GM12878 (cell line): ENCODE measurements at regions not wholly inside any gene's neighbourhood (a gene's known extent, or its start where the extent isn't known, plus 50 kb on each side); places are given as distances from the start of the nearest gene placed in this dataset.

Experiments
- ATAC-seq: fragments of 200-7000 bp; cut with Tn5 transposase; 3 replicates; pipeline ENCODE4 v1.9.1; 2020; ENCODE audit warnings: mild to moderate bottlenecking, moderate library complexity
- BruUV-seq: library from RNA; stranded (reverse); fragments of 400-500 nt; replicated peaks from 2 replicates; lab custom pipeline; 2021; lab: Mats Ljungman, UMichigan
- CTCF ChIA-PET: fragments of 300-600 bp; sonication (Branson Sonifier 250); formaldehyde crosslinking; extraction: SDS; loops from one replicate; lab custom pipeline; 2021; ENCODE audit warnings: inconsistent platforms; lab: Yijun Ruan, JAX
- POLR2A ChIA-PET: fragments of 350-600 bp; formaldehyde crosslinking; extraction: SDS; loops from one replicate; lab custom pipeline; 2021; ENCODE audit warnings: inconsistent platforms; lab: Charles Lee
- RAD21 ChIA-PET: fragments of 300-600 bp; sonication (Branson Sonifier 250); formaldehyde crosslinking; loops from one replicate; lab custom pipeline; 2023; ENCODE audit warnings: antibody characterized with exemption; ENCODE audit not compliant: unreplicated experiment; lab: Charles Lee
- SMC1A ChIA-PET: fragments of 300-600 bp; sonication (Branson Sonifier 250); formaldehyde crosslinking; loops from one replicate; lab custom pipeline; 2023; ENCODE audit not compliant: unreplicated experiment, uncharacterized antibody; lab: Charles Lee
- DNase-seq: peaks from one replicate; pipeline ENCODE4 v3.0.0-alpha.2; 2011; ENCODE audit warnings: low read depth, low spot score
- FAIRE-seq: peaks from 3 replicates; lab custom pipeline; 2011; peaks lifted over from hg19 to GRCh38; lab: Jason Lieb, UNC
- H2AFZ ChIP-seq: 2 replicates; pipeline ENCODE4 v1.6.0; 2011; ENCODE audit warnings: low read depth, low read length, control low read depth; ENCODE audit not compliant: control insufficient read depth
- H3K27ac ChIP-seq: 2 replicates; pipeline ENCODE4 v1.5.1; 2011; ENCODE audit warnings: control low read depth; ENCODE audit not compliant: control insufficient read depth, insufficient read depth
- H3K27me3 ChIP-seq, 2 experiments: replicated peaks in 1 of 2; 2 replicates each; pipeline versions ENCODE4 v1.6.0 to v1.6.1; 2011; ENCODE audit warnings: low read length in 1 of 2; ENCODE audit not compliant: control insufficient read depth in 2 of 2, insufficient read depth in 2 of 2
- H3K36me3 ChIP-seq, 2 experiments: 2 replicates each; pipeline ENCODE4 v1.5.1; 2011; ENCODE audit warnings: low read length in 1 of 2; ENCODE audit not compliant: control insufficient read depth in 2 of 2, insufficient read depth in 2 of 2
- H3K4me1 ChIP-seq: 2 replicates; pipeline ENCODE4 v1.6.1; 2011; ENCODE audit warnings: mild to moderate bottlenecking, low read length, moderate library complexity, mixed read lengths; ENCODE audit not compliant: control insufficient read depth, insufficient read depth
- H3K4me2 ChIP-seq: 2 replicates; pipeline ENCODE4 v1.6.0; 2011; ENCODE audit warnings: control low read depth; ENCODE audit not compliant: control insufficient read depth, insufficient read depth
- H3K4me3 ChIP-seq: fragments of 200-600 bp; sonication (generic); 2 replicates; pipeline ENCODE4 v1.5.1; 2016
- H3K79me2 ChIP-seq: 2 replicates; pipeline ENCODE4 v1.6.0; 2011; ENCODE audit warnings: low read length; ENCODE audit not compliant: control insufficient read depth, insufficient read depth
- H3K9ac ChIP-seq: 2 replicates; pipeline ENCODE4 v1.8.0; 2011; ENCODE audit warnings: low read length, control low read depth, mixed read lengths; ENCODE audit not compliant: control insufficient read depth, insufficient read depth
- H3K9me3 ChIP-seq: replicated peaks from 3 replicates; pipeline ENCODE4 v1.5.1; 2011; ENCODE audit warnings: mild to moderate bottlenecking, low read length; ENCODE audit not compliant: control insufficient read depth, insufficient read depth
- H4K20me1 ChIP-seq: 2 replicates; pipeline ENCODE4 v1.6.0; 2011; ENCODE audit not compliant: control insufficient read depth, insufficient read depth
- CREM ChIP-seq: IDR thresholded peaks from 2 replicates; pipeline ENCODE4 v1.6.1; 2014; ENCODE audit warnings: antibody characterized with exemption, low read depth
- DPF2 ChIP-seq: fragments of 450-650 bp; IDR thresholded peaks from 2 replicates; pipeline ENCODE4 v1.6.1; 2017; ENCODE audit warnings: mild to moderate bottlenecking
- EGR1 ChIP-seq, 2 experiments: IDR thresholded peaks; 1 replicate in 1 of 2; 2 replicates in 1 of 2; pipeline ENCODE4 v1.6.1; 2011 to 2012; ENCODE audit warnings: low read depth in 2 of 2, low read length in 2 of 2, borderline replicate concordance in 1 of 2, mild to moderate bottlenecking in 1 of 2, moderate library complexity in 1 of 2
- ELK1 ChIP-seq: IDR thresholded peaks from 2 replicates; pipeline ENCODE4 v1.6.1; 2012; ENCODE audit warnings: low read depth, low read length, improper control_type of control experiment
- FOS ChIP-seq: IDR thresholded peaks from 3 replicates; pipeline ENCODE4 v1.6.1; 2011; ENCODE audit warnings: borderline replicate concordance; ENCODE audit not compliant: insufficient read length; ENCODE audit errors: extremely low read depth
- FOXK2 ChIP-seq: fragments of 450-650 bp; IDR thresholded peaks from 2 replicates; pipeline ENCODE4 v1.6.1; 2017; ENCODE audit warnings: mild to moderate bottlenecking, moderate library complexity
- HDAC6 ChIP-seq: fragments of 200-600 bp; sonication (generic); IDR thresholded peaks from one replicate; pipeline ENCODE4 v1.8.0; 2017; ENCODE audit warnings: antibody characterized with exemption; ENCODE audit not compliant: unreplicated experiment
- IRF4 ChIP-seq: IDR thresholded peaks from 2 replicates; pipeline ENCODE4 v1.6.1; 2011; ENCODE audit warnings: low read depth, low read length
- IRF5 ChIP-seq: fragments of 450-650 bp; IDR thresholded peaks from 2 replicates; pipeline ENCODE4 v1.6.1; 2017; ENCODE audit warnings: borderline replicate concordance
- LARP7 ChIP-seq: fragments of 450-650 bp; IDR thresholded peaks from 2 replicates; pipeline ENCODE4 v1.6.1; 2017; ENCODE audit warnings: mild to moderate bottlenecking
- POLR2AphosphoS2 ChIP-seq: IDR thresholded peaks from 2 replicates; pipeline ENCODE4 v1.6.1; 2011; ENCODE audit warnings: low read depth, mild to moderate bottlenecking, low read length, improper control_type of control experiment, moderate library complexity
- PRDM15 ChIP-seq: fragments of 450-650 bp; formaldehyde crosslinking; IDR thresholded peaks from 2 replicates; pipeline ENCODE4 v1.4.0; 2020; ENCODE audit warnings: mild to moderate bottlenecking, moderate library complexity
- SMAD1 ChIP-seq: fragments of 450-650 bp; IDR thresholded peaks from 2 replicates; pipeline ENCODE4 v1.6.1; 2018; ENCODE audit warnings: mild to moderate bottlenecking, low read depth; ENCODE audit not compliant: partially characterized antibody
- ZNF274 ChIP-seq: IDR thresholded peaks from one replicate; pipeline ENCODE4 v1.8.0; 2011; ENCODE audit not compliant: insufficient read length, insufficient read depth
- in situ Hi-C: fragments of 300-500 bp; cut with MboI; formaldehyde crosslinking; loops from 9 replicates; pipeline ENCODE4 v1.14.3; 2018; ENCODE audit warnings: mixed read lengths
- intact Hi-C: fragments of 100-400 bp; cut with micrococcal nuclease; formaldehyde crosslinking; loops from one replicate; pipeline ENCODE4 v1.14.2; 2022; ENCODE audit not compliant: unreplicated experiment

GRCh38 chr1:13943055-13943454 is 243.1 kb downstream of the PRDM2 start:
- SMC1A ChIA-PET, result no interaction called here
- POLR2A ChIA-PET, result no interaction called here
- in situ Hi-C loops, result no loop called here

More at GRCh38 chr1:13943055-13943454, 243.1 kb downstream of the PRDM2 start:
- CTCF ChIA-PET, result interaction anchor here (1.0 to 1.3 kb wide), 2 partner anchors 11 to 17 kb away, joined by 3 read pairs; no protein-coding TSS in a partner anchor
- H3K9ac ChIP-seq, result no peak overlapping the region
- no peak overlapping the region for H3K4me2 ChIP-seq
- no peaks in the 10 kb centered on the region for H4K20me1 ChIP-seq
- intact Hi-C loops, result no loop called here
- H3K27ac ChIP-seq, result no peak overlapping the region
- peaks cover 2% of the 10 kb centered on the region for H3K9me3 ChIP-seq
- H3K27me3 ChIP-seq, result no peaks in the 10 kb centered on the region
- no peak for ATAC-seq
- RAD21 ChIA-PET, result no interaction called here
- H3K4me1 ChIP-seq, result no peaks in the 10 kb centered on the region
- H3K36me3 ChIP-seq, result no peaks in the 10 kb centered on the region
- H3K4me3 ChIP-seq, result no peak overlapping the region
- FAIRE-seq, result no peak
- no peak for TF ChIP-seq PRDM15
- TF ChIP-seq DPF2, result no peak
- TF ChIP-seq CREM, result no peak
- TF ChIP-seq IRF4, result no peak
- no peak for TF ChIP-seq EGR1 (IDR thresholded peaks at IDR 0.05; ENCODE audit: borderline replicate concordance in 1 of 2, low read depth in 2 of 2, low read length in 2 of 2)
- TF ChIP-seq HDAC6, result no peak
- TF ChIP-seq POLR2AphosphoS2, result no peak
- TF ChIP-seq LARP7, result no peak
- TF ChIP-seq IRF5, result no peak
- TF ChIP-seq FOS, result no peak
- TF ChIP-seq SMAD1, result no peak
- TF ChIP-seq FOXK2, result no peak
- TF ChIP-seq ZNF274, result no peak
- no peak for TF ChIP-seq ELK1
- no peaks in the 10 kb centered on the region for H3K79me2 ChIP-seq
- no TSS peak for BruUV-seq
- H2AFZ ChIP-seq, result no peak overlapping the region
- DNase-seq, result no peak
